Lower leg skin (tissue), 4 donors: ENCODE measurements at regions not wholly inside any gene's neighbourhood (a gene's known extent, or its start where the extent isn't known, plus 50 kb on each side); places are given as distances from the start of the nearest gene placed in this dataset.
"Not testable (repeated sequence)": the region's sequence is repeated elsewhere in the genome, so short reads cannot be mapped to it uniquely, and the experiment has no call there.

Experiments
- DNase-seq, 2 donors: peaks; one replicate each; pipeline ENCODE4 v3.0.0-alpha.2; 2019; ENCODE audit warnings: low spot score in 2 of 2
- H3K4me3 ChIP-seq: fragments of 200-600 bp; sonication (generic); 2 replicates; pipeline ENCODE4 v1.5.1; 2017; ENCODE audit warnings: mild to moderate bottlenecking, low read depth; ENCODE audit not compliant: poor library complexity, severe bottlenecking
- POLR2A ChIP-seq, 2 donors: fragments of 450-650 bp; IDR thresholded peaks; one replicate each; pipeline ENCODE4 v1.6.1; 2016 to 2017; ENCODE audit warnings: antibody characterized with exemption in 2 of 2, mild to moderate bottlenecking in 1 of 2, moderate library complexity in 1 of 2
- WGBS, 2 donors: methylation state at CpG; one replicate each; pipeline ENCODE4 v1.1.5; 2018; 5-methylcytosine and 5-hydroxymethylcytosine counted together
- intact Hi-C: fragments of 100-400 bp; cut with DNase I; formaldehyde crosslinking; loops from one replicate; pipeline ENCODE4 v1.15.0; 2023; ENCODE audit warnings: low total_unique reads
- TF ChIP-seq, protein P1 (sequence below), 3 donors: fragments of 450-650 bp; IDR thresholded peaks; one replicate each; pipeline ENCODE4 v1.5.1; 2016; ENCODE audit warnings: antibody characterized with exemption in 3 of 3, mild to moderate bottlenecking in 3 of 3, moderate library complexity in 2 of 3

DNA sequence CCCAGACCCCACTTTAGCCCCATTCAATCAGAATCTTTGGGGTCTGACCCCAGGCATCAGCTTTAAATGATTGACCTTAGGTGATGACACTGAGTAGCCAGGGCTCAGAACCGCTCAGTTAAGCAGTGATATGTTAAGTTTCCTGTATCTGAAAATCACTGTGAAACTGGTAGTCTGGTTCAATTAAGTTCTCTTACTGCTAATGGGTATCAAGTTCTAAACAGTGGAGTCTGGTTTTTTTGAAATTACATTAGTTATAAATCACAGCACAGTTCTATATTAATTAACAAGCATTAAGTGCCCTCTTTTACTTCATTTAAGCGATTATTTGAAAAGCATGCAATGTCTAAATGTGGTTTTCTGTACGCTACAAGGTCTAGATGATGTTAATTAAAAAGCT lies 117.9 kb downstream of the HAUS1 start:
- intact Hi-C loops: no loop called here
- 88 to 95% methylated on average over 3 of the region's 3 CpGs for WGBS, 2 donors
- DNase-seq: no peak
- TF ChIP-seq, protein P1, sequence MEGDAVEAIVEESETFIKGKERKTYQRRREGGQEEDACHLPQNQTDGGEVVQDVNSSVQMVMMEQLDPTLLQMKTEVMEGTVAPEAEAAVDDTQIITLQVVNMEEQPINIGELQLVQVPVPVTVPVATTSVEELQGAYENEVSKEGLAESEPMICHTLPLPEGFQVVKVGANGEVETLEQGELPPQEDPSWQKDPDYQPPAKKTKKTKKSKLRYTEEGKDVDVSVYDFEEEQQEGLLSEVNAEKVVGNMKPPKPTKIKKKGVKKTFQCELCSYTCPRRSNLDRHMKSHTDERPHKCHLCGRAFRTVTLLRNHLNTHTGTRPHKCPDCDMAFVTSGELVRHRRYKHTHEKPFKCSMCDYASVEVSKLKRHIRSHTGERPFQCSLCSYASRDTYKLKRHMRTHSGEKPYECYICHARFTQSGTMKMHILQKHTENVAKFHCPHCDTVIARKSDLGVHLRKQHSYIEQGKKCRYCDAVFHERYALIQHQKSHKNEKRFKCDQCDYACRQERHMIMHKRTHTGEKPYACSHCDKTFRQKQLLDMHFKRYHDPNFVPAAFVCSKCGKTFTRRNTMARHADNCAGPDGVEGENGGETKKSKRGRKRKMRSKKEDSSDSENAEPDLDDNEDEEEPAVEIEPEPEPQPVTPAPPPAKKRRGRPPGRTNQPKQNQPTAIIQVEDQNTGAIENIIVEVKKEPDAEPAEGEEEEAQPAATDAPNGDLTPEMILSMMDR (IDR thresholded peaks at IDR 0.05): no peak
- no peak for TF ChIP-seq POLR2A (IDR thresholded peaks at IDR 0.05)
- no peak overlapping the region for H3K4me3 ChIP-seq

DNA sequence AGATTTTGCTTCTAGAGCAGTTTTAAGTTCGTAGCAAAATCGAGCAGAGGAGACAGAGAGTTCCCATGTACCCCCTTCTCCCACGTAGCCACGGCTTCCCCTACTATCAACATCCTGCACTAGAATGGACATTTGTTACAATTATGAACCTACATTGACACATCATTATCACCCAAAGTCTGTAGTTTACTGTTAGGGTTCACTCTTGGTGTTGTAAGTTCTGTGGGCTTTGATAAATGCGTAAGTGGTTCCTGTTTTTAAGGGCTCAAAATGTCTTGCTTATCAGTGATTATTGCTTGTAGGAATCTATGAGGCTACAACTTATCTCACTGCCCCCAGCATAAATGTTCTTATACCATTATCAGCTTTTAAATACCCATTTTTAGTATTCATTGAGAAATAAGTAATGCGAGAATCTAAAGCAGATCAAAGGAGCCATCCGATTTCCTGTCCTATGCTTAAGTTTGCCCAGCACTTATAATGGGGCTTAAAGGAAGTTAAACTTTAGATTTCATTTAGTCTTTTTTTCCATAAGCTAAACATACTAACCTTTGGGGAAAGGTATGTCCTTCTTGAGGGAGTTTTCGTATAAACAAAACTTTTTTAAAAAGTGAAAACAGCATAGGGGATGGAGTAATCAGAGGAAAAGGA lies 118.7 kb downstream of the HAUS1 start:
- intact Hi-C loops: no loop called here
- TF ChIP-seq, protein P1 (IDR thresholded peaks at IDR 0.05): no peak
- TF ChIP-seq POLR2A (IDR thresholded peaks at IDR 0.05): no peak
- WGBS, 2 donors: 84 to 88% methylated on average over 8 of the region's 8 CpGs
- no peak for DNase-seq
- no peak overlapping the region for H3K4me3 ChIP-seq

DNA sequence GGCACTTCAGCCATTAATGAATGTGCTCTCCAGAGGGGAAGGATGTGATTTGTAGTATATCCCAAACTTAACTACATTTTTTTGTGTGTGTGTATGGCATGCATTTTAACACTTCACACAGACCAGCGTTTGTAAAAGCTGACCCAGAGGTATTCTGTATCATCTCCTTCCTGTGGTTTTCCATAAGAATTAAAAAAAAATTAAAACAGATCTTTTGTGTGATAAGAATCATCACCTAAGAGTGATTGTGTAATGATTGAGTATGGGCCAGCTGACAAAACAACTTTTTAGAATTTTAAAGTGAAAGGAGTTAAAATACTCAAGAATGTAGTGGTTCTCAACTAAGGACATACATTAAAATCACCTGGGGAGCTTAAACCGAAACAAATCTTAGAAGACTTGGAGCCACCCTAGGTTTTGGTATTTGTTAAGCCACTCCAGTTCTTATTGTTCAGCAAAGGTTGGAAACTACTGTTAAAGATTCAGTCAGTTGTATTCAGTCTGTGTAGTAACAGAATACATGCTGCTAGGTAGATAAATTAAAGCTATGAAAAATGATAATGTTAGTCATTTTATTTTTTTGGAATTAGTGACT lies 120.1 kb downstream of the HAUS1 start:
- 42 to 43% methylated on average over 2 of the region's 2 CpGs for WGBS, 2 donors
- DNase-seq: no peak
- intact Hi-C loops: no loop called here
- no peak overlapping the region for H3K4me3 ChIP-seq
- TF ChIP-seq POLR2A (IDR thresholded peaks at IDR 0.05): no peak

DNA sequence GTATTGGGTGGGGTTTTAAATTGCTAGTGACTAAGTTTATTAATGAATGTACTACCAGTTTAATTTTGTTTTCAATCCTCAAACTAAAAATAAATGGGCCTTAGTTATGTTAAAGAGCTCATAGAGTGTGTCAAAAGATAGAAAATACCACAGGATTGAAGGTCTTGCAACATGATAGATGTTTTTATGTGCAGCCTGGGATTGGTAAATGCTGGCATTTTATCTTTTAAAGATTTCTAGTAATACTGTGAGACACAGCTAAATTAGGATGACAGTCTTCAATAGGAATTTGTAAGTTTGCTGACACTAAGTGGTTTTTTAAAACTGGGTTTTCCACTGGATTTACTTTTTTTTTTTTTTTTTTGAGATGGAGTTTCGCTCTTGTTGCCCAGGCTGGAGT lies 122.3 kb downstream of the HAUS1 start:
- no peak overlapping the region for H3K4me3 ChIP-seq
- no peak for DNase-seq
- WGBS, 2 donors: 93% methylated on average over 1 of the region's 1 CpG
- intact Hi-C loops: no loop called here
- TF ChIP-seq, protein P1 (IDR thresholded peaks at IDR 0.05): no peak
- no peak for TF ChIP-seq POLR2A (IDR thresholded peaks at IDR 0.05)

DNA sequence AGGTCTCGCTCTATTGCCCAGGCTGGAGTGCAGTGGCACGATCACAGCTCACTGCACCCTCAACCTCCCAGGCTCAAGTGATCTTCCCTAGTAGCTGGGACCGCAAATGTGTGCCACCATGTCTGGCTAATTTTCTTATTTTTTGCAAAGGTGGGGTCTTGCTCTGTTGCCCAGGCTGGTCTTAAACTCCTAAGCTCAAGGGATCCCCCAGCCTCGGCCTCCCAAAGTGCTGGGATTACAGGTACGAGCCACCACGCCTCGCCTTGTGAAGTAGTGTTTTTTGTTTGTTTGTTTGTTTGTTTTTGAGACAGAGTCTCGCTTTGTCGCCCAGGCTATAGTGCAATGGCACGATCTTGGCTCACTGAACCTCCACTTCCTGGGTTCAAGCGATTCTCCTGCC lies 125.5 kb downstream of the HAUS1 start:
- 90 to 94% methylated on average over 11 of the region's 11 CpGs for WGBS, 2 donors
- H3K4me3 ChIP-seq, DNase-seq, intact Hi-C loops: not testable (repeated sequence)

DNA sequence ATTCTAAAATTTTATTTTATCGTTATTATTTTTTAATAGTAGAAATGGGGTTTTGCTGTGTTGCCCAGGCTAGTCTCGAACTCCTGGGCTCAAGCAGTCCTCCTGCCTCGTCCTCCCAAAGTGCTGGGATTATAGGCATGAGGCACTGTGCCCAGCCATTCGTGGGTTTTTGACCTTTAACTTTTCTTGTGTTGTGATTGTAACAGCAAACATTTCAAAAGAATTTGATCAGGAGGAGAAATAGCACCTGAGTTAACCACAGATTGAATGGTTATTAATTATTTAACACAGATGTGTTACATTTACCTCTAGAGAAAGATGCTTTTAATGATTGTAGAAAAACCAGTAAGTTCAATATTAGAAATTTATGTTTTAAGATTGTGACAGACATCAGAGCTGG lies 132.0 kb downstream of the HAUS1 start:
- intact Hi-C loops: no loop called here
- no peak overlapping the region for H3K4me3 ChIP-seq
- DNase-seq: no peak
- 74 to 75% methylated on average over 4 of the region's 4 CpGs for WGBS, 2 donors
- TF ChIP-seq, protein P1 (IDR thresholded peaks at IDR 0.05): no peak
- no peak for TF ChIP-seq POLR2A (IDR thresholded peaks at IDR 0.05)

DNA sequence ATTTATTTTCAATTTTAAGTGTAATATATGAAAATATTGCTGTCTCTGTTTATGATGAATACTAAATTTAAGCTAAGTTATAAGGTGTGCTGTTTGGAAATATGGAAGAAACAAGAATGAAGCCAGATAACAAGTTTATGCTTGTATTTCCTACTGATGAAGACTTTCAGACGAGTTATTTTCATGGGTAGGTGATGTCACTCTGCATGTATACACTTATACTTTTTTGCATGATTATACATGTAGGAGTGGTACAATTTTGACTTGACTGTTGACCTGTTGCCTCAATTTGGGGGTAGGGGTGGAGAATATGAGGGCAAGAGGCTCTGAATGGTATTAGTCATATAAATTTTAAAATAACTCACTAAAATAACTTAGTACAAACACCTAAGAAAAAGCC lies 133.7 kb downstream of the HAUS1 start:
- 67 to 68% methylated on average over 1 of the region's 1 CpG for WGBS, 2 donors
- TF ChIP-seq POLR2A (IDR thresholded peaks at IDR 0.05): no peak
- TF ChIP-seq, protein P1 (IDR thresholded peaks at IDR 0.05): no peak
- intact Hi-C loops: no loop called here
- no peak for DNase-seq
- H3K4me3 ChIP-seq: no peak overlapping the region
